ENCODE measurements at regions not wholly inside any gene's neighbourhood (a gene's known extent, or its start where the extent isn't known, plus 50 kb on each side); places are given as distances from the start of the nearest gene placed in this dataset.

- Histone ChIP-seq H3K4me1 (ENCODE audit: insufficient read depth, poor library complexity, severe bottlenecking) (no peaks in the 10 kb centered on the region), H3K4me3 (ENCODE audit: severe bottlenecking) (no peak overlapping the region), H3K27me3 (ENCODE audit: insufficient read depth, poor library complexity, severe bottlenecking) (no peaks in the 10 kb centered on the region), H3K9me3 (ENCODE audit: severe bottlenecking) (no peaks in the 10 kb centered on the region), H3K27ac (ENCODE audit: poor library complexity, severe bottlenecking) (no peak overlapping the region), H3K36me3 (ENCODE audit: low read depth) (no peaks in the 10 kb centered on the region)
- no peak for ATAC-seq (ENCODE audit: low read depth)
- DNase-seq (ENCODE audit: low spot score), result no peak
- TF ChIP-seq, protein P1, sequence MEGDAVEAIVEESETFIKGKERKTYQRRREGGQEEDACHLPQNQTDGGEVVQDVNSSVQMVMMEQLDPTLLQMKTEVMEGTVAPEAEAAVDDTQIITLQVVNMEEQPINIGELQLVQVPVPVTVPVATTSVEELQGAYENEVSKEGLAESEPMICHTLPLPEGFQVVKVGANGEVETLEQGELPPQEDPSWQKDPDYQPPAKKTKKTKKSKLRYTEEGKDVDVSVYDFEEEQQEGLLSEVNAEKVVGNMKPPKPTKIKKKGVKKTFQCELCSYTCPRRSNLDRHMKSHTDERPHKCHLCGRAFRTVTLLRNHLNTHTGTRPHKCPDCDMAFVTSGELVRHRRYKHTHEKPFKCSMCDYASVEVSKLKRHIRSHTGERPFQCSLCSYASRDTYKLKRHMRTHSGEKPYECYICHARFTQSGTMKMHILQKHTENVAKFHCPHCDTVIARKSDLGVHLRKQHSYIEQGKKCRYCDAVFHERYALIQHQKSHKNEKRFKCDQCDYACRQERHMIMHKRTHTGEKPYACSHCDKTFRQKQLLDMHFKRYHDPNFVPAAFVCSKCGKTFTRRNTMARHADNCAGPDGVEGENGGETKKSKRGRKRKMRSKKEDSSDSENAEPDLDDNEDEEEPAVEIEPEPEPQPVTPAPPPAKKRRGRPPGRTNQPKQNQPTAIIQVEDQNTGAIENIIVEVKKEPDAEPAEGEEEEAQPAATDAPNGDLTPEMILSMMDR (IDR thresholded peaks at IDR 0.05; ENCODE audit: poor library complexity, severe bottlenecking), result no peak
Measured at GRCh38 chr17:62913991-62914570, 52.0 kb upstream of the TANC2 start.

GRCh38 chr17:62912363-62912762 is 53.7 kb upstream of the TANC2 start:
- no peaks in the 10 kb centered on the region for H3K27me3 ChIP-seq (ENCODE audit: insufficient read depth, poor library complexity, severe bottlenecking)
- no peak for ATAC-seq (ENCODE audit: low read depth)

DNA sequence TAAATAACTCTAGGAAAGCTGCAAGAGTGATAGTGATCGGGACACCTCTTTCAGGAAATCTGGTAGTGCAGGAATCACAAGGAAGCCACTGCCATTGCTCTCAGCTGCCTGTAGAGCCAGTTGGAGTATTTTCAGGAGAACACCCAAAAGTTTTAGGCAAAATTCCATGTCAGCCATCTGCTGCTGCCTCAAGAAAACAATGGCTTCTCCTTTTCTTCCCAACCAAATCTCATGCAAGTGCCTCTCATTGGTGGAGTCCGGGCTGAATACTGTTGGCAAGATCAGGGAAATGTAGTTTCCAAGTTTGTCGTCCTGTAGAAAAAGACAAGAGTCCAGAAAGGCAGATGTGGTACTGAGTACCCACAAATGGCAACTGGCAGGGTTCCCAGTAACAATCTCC is 54.9 kb upstream of the TANC2 start:
- TF ChIP-seq, protein P1 (IDR thresholded peaks at IDR 0.05; ENCODE audit: poor library complexity, severe bottlenecking), result no peak
- Histone ChIP-seq H3K4me3 (ENCODE audit: severe bottlenecking) (no peak overlapping the region), H3K27me3 (ENCODE audit: insufficient read depth, poor library complexity, severe bottlenecking) (no peaks in the 10 kb centered on the region), H3K9me3 (ENCODE audit: severe bottlenecking) (no peaks in the 10 kb centered on the region), H3K4me1 (ENCODE audit: insufficient read depth, poor library complexity, severe bottlenecking) (no peaks in the 10 kb centered on the region), H3K36me3 (ENCODE audit: low read depth) (no peaks in the 10 kb centered on the region), H3K27ac (ENCODE audit: poor library complexity, severe bottlenecking) (no peak overlapping the region)
- no peak for ATAC-seq (ENCODE audit: low read depth)
- DNase-seq (ENCODE audit: low spot score), result no peak

More at GRCh38 chr17:62912363-62912762, 53.7 kb upstream of the TANC2 start:
- TF ChIP-seq, protein P1 (IDR thresholded peaks at IDR 0.05; ENCODE audit: poor library complexity, severe bottlenecking), result no peak
- no peak overlapping the region for H3K4me3 ChIP-seq (ENCODE audit: severe bottlenecking)
- no peaks in the 10 kb centered on the region for H3K9me3 ChIP-seq (ENCODE audit: severe bottlenecking)
- H3K4me1 ChIP-seq (ENCODE audit: insufficient read depth, poor library complexity, severe bottlenecking), result no peaks in the 10 kb centered on the region
- no peak for DNase-seq (ENCODE audit: low spot score)
- no peak overlapping the region for H3K27ac ChIP-seq (ENCODE audit: poor library complexity, severe bottlenecking)
- H3K36me3 ChIP-seq (ENCODE audit: low read depth), result no peaks in the 10 kb centered on the region

DNA sequence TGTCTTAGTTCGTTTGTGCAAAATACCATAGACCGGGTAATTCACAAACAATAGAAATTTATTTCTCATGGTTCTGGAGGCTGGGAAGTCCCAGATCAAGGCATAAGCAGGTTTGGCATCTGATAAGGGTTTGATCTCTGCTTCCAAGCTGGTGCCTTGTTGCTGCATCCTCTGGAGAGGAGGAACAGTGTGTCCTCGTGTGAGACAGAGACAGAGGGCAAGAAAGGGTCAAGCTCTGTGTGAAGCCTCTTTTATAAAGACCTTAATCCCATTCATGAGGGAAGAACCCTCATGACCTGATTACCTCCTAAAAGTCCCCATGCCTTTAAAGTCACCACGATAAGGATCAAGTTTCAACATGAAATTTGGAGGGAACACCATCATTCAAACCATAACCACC is 55.8 kb upstream of the TANC2 start:
- Histone ChIP-seq H3K4me1 (ENCODE audit: insufficient read depth, poor library complexity, severe bottlenecking) (no peaks in the 10 kb centered on the region), H3K27me3 (ENCODE audit: insufficient read depth, poor library complexity, severe bottlenecking) (no peaks in the 10 kb centered on the region), H3K27ac (ENCODE audit: poor library complexity, severe bottlenecking) (no peak overlapping the region), H3K36me3 (ENCODE audit: low read depth) (no peaks in the 10 kb centered on the region), H3K9me3 (ENCODE audit: severe bottlenecking) (no peaks in the 10 kb centered on the region), H3K4me3 (ENCODE audit: severe bottlenecking) (no peak overlapping the region)
- TF ChIP-seq, protein P1 (IDR thresholded peaks at IDR 0.05; ENCODE audit: poor library complexity, severe bottlenecking), result no peak
- no peak for DNase-seq (ENCODE audit: low spot score)
- no peak for ATAC-seq (ENCODE audit: low read depth)

- Histone ChIP-seq H3K4me3 (ENCODE audit: severe bottlenecking) (no peak overlapping the region), H3K9me3 (ENCODE audit: severe bottlenecking) (no peaks in the 10 kb centered on the region), H3K27me3 (ENCODE audit: insufficient read depth, poor library complexity, severe bottlenecking) (no peaks in the 10 kb centered on the region), H3K27ac (ENCODE audit: poor library complexity, severe bottlenecking) (no peak overlapping the region), H3K4me1 (ENCODE audit: insufficient read depth, poor library complexity, severe bottlenecking) (no peaks in the 10 kb centered on the region), H3K36me3 (ENCODE audit: low read depth) (no peaks in the 10 kb centered on the region)
- TF ChIP-seq, protein P1 (IDR thresholded peaks at IDR 0.05; ENCODE audit: poor library complexity, severe bottlenecking), result no peak
- ATAC-seq (ENCODE audit: low read depth) (no peak), DNase-seq (ENCODE audit: low spot score) (no peak)
Measured at GRCh38 chr17:62907961-62908360, 58.1 kb upstream of the TANC2 start.
